WI38 (cell line): ENCODE measurements at regions not wholly inside any gene's neighbourhood (a gene's known extent, or its start where the extent isn't known, plus 50 kb on each side); places are given as distances from the start of the nearest gene placed in this dataset.

Experiments
- H3K4me3 ChIP-seq: 2 replicates; pipeline ENCODE4 v1.5.1; 2011; ENCODE audit warnings: low read depth, mild to moderate bottlenecking, control low read depth, low read length
- TF ChIP-seq, protein P1 (sequence below): IDR thresholded peaks from 2 replicates; pipeline ENCODE4 v1.5.1; 2012; ENCODE audit warnings: low read depth, mild to moderate bottlenecking, control low read depth, low read length

DNA sequence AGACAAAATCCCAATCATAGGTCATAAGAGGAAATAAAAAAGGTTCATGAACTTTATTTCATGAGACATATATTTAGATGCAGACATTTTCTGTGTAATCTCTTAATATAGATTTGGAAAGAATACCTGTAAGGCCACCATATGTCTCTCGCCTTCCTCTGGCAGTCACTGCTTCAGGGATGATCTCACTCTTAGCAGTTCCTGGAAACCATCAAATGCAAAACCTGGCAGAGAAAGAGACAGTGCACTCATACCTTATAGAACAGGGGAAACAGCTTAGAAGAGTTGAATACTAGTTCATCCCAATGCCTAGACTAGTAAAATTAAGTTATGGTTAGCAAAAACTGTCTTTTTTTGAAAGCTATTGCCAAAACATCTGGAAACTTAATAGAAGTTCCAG is 243.3 kb downstream of the GASK1B start:
- TF ChIP-seq, protein P1, sequence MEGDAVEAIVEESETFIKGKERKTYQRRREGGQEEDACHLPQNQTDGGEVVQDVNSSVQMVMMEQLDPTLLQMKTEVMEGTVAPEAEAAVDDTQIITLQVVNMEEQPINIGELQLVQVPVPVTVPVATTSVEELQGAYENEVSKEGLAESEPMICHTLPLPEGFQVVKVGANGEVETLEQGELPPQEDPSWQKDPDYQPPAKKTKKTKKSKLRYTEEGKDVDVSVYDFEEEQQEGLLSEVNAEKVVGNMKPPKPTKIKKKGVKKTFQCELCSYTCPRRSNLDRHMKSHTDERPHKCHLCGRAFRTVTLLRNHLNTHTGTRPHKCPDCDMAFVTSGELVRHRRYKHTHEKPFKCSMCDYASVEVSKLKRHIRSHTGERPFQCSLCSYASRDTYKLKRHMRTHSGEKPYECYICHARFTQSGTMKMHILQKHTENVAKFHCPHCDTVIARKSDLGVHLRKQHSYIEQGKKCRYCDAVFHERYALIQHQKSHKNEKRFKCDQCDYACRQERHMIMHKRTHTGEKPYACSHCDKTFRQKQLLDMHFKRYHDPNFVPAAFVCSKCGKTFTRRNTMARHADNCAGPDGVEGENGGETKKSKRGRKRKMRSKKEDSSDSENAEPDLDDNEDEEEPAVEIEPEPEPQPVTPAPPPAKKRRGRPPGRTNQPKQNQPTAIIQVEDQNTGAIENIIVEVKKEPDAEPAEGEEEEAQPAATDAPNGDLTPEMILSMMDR: no peak
- no peak overlapping the region for H3K4me3 ChIP-seq

- H3K4me3 ChIP-seq: no peak overlapping the region
- TF ChIP-seq, protein P1: no peak
Measured at GRCh38 chr4:157918036-157918832, 254.6 kb downstream of the GASK1B start.

- no peak overlapping the region for H3K4me3 ChIP-seq
- TF ChIP-seq, protein P1: no peak
Measured at GRCh38 chr4:157912212-157912611, 260.6 kb downstream of the GASK1B start.

- TF ChIP-seq, protein P1: no peak
Measured at GRCh38 chr4:157911662-157912061, 261.2 kb downstream of the GASK1B start.

GRCh38 chr4:157908691-157909090 is 264.1 kb downstream of the GASK1B start:
- H3K4me3 ChIP-seq: no peak overlapping the region
- TF ChIP-seq, protein P1: no peak

More at GRCh38 chr4:157911662-157912061, 261.2 kb downstream of the GASK1B start:
- no peak overlapping the region for H3K4me3 ChIP-seq

DNA sequence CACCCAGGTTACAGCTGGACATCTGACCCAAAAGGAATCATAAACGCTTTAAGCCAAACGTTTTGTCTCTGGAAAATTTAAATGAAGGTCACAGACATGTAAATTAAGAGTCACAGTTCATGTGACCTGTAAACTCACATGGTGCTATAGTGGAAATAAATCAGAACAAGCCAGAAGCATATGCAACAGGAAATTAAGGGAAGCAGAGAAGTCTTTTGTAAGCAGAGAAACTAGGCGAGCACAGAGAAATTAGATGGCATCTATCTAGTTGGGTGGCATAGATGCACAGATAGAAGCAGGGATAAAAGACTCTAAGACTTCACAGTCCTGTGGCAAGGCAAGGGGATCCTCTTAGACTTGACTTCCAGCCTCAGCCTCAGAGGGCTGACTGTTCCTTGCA is 264.8 kb downstream of the GASK1B start:
- no peak overlapping the region for H3K4me3 ChIP-seq
- TF ChIP-seq, protein P1: no peak

- H3K4me3 ChIP-seq: no peak overlapping the region
- TF ChIP-seq, protein P1: no peak
Measured at GRCh38 chr4:157907226-157907946, 265.4 kb downstream of the GASK1B start.
